ENCODE measurements at regions not wholly inside any gene's neighbourhood (a gene's known extent, or its start where the extent isn't known, plus 50 kb on each side); places are given as distances from the start of the nearest gene placed in this dataset.

GRCh38 chr10:21019436-21019835 lies 122.3 kb upstream of the NEBL start:
- TF ChIP-seq ZNF274 (IDR thresholded peaks at IDR 0.05; ENCODE audit: low read depth, low read length) (no peak), YY1 (IDR thresholded peaks at IDR 0.05; ENCODE audit: insufficient read depth, insufficient read length) (no peak), SUZ12 (IDR thresholded peaks at IDR 0.05; ENCODE audit: extremely low read depth, insufficient read depth, insufficient read length) (no peak)
- H3K36me3 ChIP-seq (ENCODE audit: insufficient read depth, insufficient read length, low read length): no peaks in the 10 kb centered on the region
- H3K27me3 ChIP-seq (ENCODE audit: insufficient read depth, insufficient read length): no peaks in the 10 kb centered on the region
- DNase-seq (ENCODE audit: low read depth, low spot score): no peak
- H3K9ac ChIP-seq (ENCODE audit: insufficient read length, low read depth): no peak overlapping the region
- no peaks in the 10 kb centered on the region for H3K4me1 ChIP-seq (ENCODE audit: insufficient read depth, insufficient read length)
- no peak overlapping the region for H3K4me3 ChIP-seq (ENCODE audit: insufficient read length, low read depth)
- no peaks in the 10 kb centered on the region for H3K9me3 ChIP-seq (ENCODE audit: insufficient read depth, low read length)

- no peaks in the 10 kb centered on the region for H3K4me1 ChIP-seq (ENCODE audit: insufficient read depth, insufficient read length)
- no peaks in the 10 kb centered on the region for H3K36me3 ChIP-seq (ENCODE audit: insufficient read depth, insufficient read length, low read length)
- no peak for TF ChIP-seq SUZ12 (IDR thresholded peaks at IDR 0.05; ENCODE audit: extremely low read depth, insufficient read depth, insufficient read length)
- TF ChIP-seq YY1 (IDR thresholded peaks at IDR 0.05; ENCODE audit: insufficient read depth, insufficient read length): no peak
- TF ChIP-seq ZNF274 (IDR thresholded peaks at IDR 0.05; ENCODE audit: low read depth, low read length): no peak
- H3K9ac ChIP-seq (ENCODE audit: insufficient read length, low read depth): no peak overlapping the region
- DNase-seq (ENCODE audit: low read depth, low spot score): no peak
- no peaks in the 10 kb centered on the region for H3K9me3 ChIP-seq (ENCODE audit: insufficient read depth, low read length)
- H3K27me3 ChIP-seq (ENCODE audit: insufficient read depth, insufficient read length): no peaks in the 10 kb centered on the region
- no peak overlapping the region for H3K4me3 ChIP-seq (ENCODE audit: insufficient read length, low read depth)
Measured at GRCh38 chr10:21015851-21016250, 118.7 kb upstream of the NEBL start.

GRCh38 chr10:21014141-21014540 lies 117.0 kb upstream of the NEBL start:
- Histone ChIP-seq H3K4me3 (ENCODE audit: insufficient read length, low read depth) (no peak overlapping the region), H3K9ac (ENCODE audit: insufficient read length, low read depth) (no peak overlapping the region), H3K36me3 (ENCODE audit: insufficient read depth, insufficient read length, low read length) (no peaks in the 10 kb centered on the region), H3K4me1 (ENCODE audit: insufficient read depth, insufficient read length) (no peaks in the 10 kb centered on the region), H3K9me3 (ENCODE audit: insufficient read depth, low read length) (no peaks in the 10 kb centered on the region), H3K27me3 (ENCODE audit: insufficient read depth, insufficient read length) (no peaks in the 10 kb centered on the region)
- TF ChIP-seq ZNF274 (IDR thresholded peaks at IDR 0.05; ENCODE audit: low read depth, low read length) (no peak), YY1 (IDR thresholded peaks at IDR 0.05; ENCODE audit: insufficient read depth, insufficient read length) (no peak), SUZ12 (IDR thresholded peaks at IDR 0.05; ENCODE audit: extremely low read depth, insufficient read depth, insufficient read length) (no peak)
- no peak for DNase-seq (ENCODE audit: low read depth, low spot score)

- H3K27me3 ChIP-seq (ENCODE audit: insufficient read depth, insufficient read length): no peaks in the 10 kb centered on the region
- H3K4me3 ChIP-seq (ENCODE audit: insufficient read length, low read depth): no peak overlapping the region
- TF ChIP-seq ZNF274 (IDR thresholded peaks at IDR 0.05; ENCODE audit: low read depth, low read length): no peak
- TF ChIP-seq YY1 (IDR thresholded peaks at IDR 0.05; ENCODE audit: insufficient read depth, insufficient read length): no peak
- no peak for TF ChIP-seq SUZ12 (IDR thresholded peaks at IDR 0.05; ENCODE audit: extremely low read depth, insufficient read depth, insufficient read length)
- no peaks in the 10 kb centered on the region for H3K9me3 ChIP-seq (ENCODE audit: insufficient read depth, low read length)
- H3K9ac ChIP-seq (ENCODE audit: insufficient read length, low read depth): no peak overlapping the region
- H3K4me1 ChIP-seq (ENCODE audit: insufficient read depth, insufficient read length): no peaks in the 10 kb centered on the region
- DNase-seq (ENCODE audit: low read depth, low spot score): no peak
- no peaks in the 10 kb centered on the region for H3K36me3 ChIP-seq (ENCODE audit: insufficient read depth, insufficient read length, low read length)
Measured at GRCh38 chr10:21011433-21012018, 114.4 kb upstream of the NEBL start.

GRCh38 chr10:21010615-21011014 lies 113.5 kb upstream of the NEBL start:
- no peak for DNase-seq (ENCODE audit: low read depth, low spot score)
- TF ChIP-seq YY1 (IDR thresholded peaks at IDR 0.05; ENCODE audit: insufficient read depth, insufficient read length): no peak
- TF ChIP-seq ZNF274 (IDR thresholded peaks at IDR 0.05; ENCODE audit: low read depth, low read length): no peak
- TF ChIP-seq SUZ12 (IDR thresholded peaks at IDR 0.05; ENCODE audit: extremely low read depth, insufficient read depth, insufficient read length): no peak
- H3K36me3 ChIP-seq (ENCODE audit: insufficient read depth, insufficient read length, low read length): no peaks in the 10 kb centered on the region
- no peaks in the 10 kb centered on the region for H3K27me3 ChIP-seq (ENCODE audit: insufficient read depth, insufficient read length)
- no peak overlapping the region for H3K9ac ChIP-seq (ENCODE audit: insufficient read length, low read depth)
- no peak overlapping the region for H3K4me3 ChIP-seq (ENCODE audit: insufficient read length, low read depth)
- H3K4me1 ChIP-seq (ENCODE audit: insufficient read depth, insufficient read length): no peaks in the 10 kb centered on the region
- H3K9me3 ChIP-seq (ENCODE audit: insufficient read depth, low read length): no peaks in the 10 kb centered on the region

GRCh38 chr10:21003240-21003822 lies 106.2 kb upstream of the NEBL start:
- no peak for DNase-seq (ENCODE audit: low read depth, low spot score)
- Histone ChIP-seq H3K4me3 (ENCODE audit: insufficient read length, low read depth) (no peak overlapping the region), H3K9me3 (ENCODE audit: insufficient read depth, low read length) (no peaks in the 10 kb centered on the region), H3K27me3 (ENCODE audit: insufficient read depth, insufficient read length) (no peaks in the 10 kb centered on the region), H3K9ac (ENCODE audit: insufficient read length, low read depth) (no peak overlapping the region), H3K4me1 (ENCODE audit: insufficient read depth, insufficient read length) (no peaks in the 10 kb centered on the region), H3K36me3 (ENCODE audit: insufficient read depth, insufficient read length, low read length) (no peaks in the 10 kb centered on the region)
- no peak for TF ChIP-seq ZNF274 (IDR thresholded peaks at IDR 0.05; ENCODE audit: low read depth, low read length)

GRCh38 chr10:21002091-21002878 lies 105.2 kb upstream of the NEBL start:
- H3K4me1 ChIP-seq (ENCODE audit: insufficient read depth, insufficient read length): no peaks in the 10 kb centered on the region
- H3K4me3 ChIP-seq (ENCODE audit: insufficient read length, low read depth): no peak overlapping the region
- no peaks in the 10 kb centered on the region for H3K27me3 ChIP-seq (ENCODE audit: insufficient read depth, insufficient read length)
- no peaks in the 10 kb centered on the region for H3K9me3 ChIP-seq (ENCODE audit: insufficient read depth, low read length)
- no peak overlapping the region for H3K9ac ChIP-seq (ENCODE audit: insufficient read length, low read depth)
- H3K36me3 ChIP-seq (ENCODE audit: insufficient read depth, insufficient read length, low read length): no peaks in the 10 kb centered on the region
- TF ChIP-seq YY1 (IDR thresholded peaks at IDR 0.05; ENCODE audit: insufficient read depth, insufficient read length) (no peak), ZNF274 (IDR thresholded peaks at IDR 0.05; ENCODE audit: low read depth, low read length) (no peak), SUZ12 (IDR thresholded peaks at IDR 0.05; ENCODE audit: extremely low read depth, insufficient read depth, insufficient read length) (no peak)
- no peak for DNase-seq (ENCODE audit: low read depth, low spot score)

Measured in NT2/D1 (cell line).